NCI-H146 treated with DMSO at 0.1 percent for 48 hours (cell line): ENCODE measurements at regions not wholly inside any gene's neighbourhood (a gene's known extent, or its start where the extent isn't known, plus 50 kb on each side); places are given as distances from the start of the nearest gene placed in this dataset.

Source experiments
- DNase-seq: peaks from one replicate; lab custom pipeline; 2025; ENCODE audit not compliant: unreplicated experiment; lab: John Stamatoyannopoulos, UW

DNA sequence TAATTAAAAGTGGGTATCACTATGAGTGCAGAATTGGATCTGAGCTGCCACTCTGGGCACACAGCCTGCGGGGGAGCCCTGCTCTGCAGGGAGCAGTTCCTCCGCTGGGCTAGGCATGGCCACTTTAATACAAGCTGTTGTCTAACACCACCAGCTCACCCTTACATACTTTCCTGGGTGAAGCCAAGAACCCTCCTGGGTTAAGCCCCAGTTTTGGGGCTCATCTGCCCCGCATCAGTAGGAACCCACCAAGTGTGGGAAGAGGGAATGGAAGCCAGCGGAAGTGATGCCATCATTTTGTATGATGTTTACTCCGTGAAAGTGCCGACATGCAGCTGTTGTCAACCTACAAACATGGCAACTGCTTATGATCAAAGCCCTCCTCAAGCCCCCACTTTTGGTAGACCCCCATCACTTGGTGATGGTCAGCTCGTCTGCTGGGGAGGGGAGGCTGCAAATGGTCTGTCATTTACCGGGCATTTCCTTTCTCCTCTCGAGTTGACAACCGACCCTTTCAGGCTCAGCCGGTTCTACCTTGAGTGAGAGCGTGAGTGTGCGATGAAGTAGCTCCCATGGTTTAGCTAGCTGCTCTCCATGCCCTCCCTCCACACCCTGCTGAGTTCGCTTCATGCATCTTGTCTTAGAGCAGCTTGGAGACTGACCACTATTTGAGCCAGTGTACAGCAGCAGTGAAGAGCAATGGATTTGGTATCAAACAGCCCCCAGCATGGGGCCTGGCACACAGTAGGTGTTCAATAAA lies 95.3 kb upstream of the IER5L start:
- DNase-seq: no peak

DNA sequence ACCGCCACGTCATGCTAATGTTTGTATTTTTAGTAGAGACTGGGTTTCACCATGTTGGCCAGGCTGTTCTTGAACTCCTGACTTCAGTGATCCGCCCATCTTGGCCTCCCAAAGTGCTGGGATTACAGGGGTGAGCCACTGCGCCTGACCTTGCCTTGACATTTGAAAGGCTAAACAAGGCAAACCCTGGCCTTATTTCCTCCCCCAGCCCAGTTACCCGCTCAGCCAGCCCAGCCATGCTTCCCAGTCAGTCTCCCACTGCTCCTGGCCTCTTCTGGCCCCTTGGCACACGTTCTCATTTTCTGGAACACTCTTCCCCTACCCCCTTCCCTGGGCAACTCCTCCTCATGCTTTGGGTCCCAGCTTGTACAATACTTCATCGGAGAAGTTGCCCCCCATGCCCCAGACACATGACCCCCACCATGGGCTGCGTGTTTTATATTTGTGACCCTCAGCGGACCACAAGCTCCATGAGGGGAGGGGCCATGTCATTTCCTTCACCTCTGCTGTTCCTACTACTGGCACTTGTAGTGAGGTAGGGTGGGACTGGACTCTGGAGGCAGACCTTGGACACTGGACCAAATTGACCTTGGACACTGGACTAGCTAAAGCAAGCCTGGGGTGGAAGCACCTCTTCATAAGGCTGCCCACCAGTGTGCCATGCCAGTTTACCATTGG lies 94.4 kb upstream of the IER5L start:
- DNase-seq: no peak

DNA sequence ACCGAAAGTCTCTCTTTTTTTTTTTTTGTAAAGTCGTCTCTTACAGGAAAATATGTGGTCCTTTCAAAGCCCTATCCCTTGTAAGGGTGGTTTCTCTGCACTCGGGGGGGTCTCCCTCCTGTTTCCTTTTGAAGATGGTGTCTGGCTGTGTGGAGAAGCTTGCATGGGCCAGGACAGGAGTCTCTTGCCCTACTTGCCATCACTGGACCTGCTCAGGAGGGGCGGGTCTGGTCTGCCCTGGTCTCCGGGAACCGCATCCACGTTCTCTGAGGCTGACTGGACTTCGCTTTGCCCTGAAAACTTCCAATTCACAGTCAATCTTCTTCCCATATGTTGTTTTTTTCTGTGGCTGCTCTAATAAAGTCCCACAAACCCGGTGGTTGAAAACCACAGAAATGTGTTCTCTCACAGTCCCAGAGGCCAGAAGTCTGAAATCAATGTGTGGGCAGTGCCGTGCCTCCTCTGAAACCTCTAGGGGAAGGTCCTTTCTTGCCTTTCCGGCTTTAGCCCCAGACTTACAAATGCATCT lies 92.9 kb upstream of the IER5L start:
- no peak for DNase-seq

DNA sequence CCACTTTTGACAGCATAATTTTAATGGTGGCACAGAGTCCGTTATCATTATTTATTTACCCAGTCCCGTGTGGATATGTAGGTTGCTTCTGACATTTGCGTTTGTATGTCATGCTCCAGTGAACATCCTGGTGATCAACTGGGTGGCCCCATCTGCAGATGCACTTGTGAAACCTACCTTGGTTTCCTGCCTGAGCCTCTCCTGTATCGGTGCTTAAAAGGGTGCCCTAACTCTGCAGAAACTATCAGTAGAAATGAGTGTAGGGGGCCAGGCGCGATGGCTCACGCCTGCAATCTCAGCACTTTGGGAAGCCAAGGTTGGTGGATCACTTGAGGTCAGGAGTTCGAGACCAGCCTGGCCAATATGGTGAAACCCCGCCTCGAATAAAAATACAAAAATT lies 92.1 kb upstream of the IER5L start:
- no peak for DNase-seq

DNA sequence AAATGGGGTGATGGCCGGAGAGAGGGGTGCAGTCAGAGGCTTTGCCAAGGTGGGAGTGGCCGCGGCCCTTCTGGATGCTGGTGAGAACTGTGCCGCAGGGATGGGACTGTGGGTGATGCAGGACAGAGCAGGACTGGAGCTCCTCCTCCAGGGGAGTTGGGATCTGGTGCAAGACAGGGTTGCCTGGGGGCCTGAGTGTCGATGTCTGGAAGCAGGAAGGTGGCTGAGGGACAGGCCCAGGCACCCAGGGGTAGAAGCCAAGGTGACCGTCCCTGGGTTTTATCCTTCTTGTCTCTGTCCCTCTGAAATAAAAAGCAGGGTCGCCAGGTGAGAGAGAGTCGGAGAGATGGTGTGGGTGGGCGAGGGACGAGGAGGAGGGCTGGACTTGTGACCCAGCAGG lies 89.1 kb upstream of the IER5L start:
- no peak for DNase-seq

DNA sequence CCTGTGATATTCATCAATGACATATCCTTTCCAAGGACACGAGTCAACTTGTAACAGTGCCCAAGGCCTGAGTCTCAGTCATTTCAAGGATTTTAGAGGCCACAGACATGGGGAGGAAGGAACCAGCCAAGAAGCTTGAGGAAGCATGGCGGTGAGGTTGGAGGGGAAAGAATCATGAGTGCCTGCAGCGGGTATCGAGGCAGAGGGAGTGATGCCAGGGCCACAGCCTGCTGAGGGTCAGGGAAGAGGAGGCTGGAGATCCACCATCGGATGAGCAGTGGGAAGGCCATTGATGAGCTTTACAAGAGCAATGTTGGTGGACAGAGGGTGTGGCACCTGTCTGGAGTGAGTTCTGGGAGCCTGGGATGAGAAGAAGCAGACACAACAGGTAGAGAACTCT lies 88.5 kb upstream of the IER5L start:
- no peak for DNase-seq

DNA sequence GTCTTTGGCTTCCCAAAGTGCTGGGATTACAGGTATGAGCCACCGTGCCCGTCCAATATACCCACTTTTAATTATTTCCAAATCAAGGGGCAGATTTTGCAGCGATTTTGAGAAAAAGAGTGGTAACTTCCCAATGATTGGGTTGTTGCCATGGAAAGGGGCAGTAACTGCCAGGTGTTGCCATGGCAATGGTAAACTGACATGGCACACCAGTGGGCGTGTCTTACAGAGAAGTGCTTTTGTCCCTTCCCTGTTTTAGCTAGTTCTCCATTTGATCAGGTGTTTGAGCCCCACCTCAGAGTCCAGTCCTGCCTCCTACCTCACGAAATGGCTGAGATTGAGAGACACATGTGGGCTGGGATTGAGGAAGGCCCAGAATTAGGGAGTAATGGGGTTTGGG lies 86.3 kb upstream of the IER5L start:
- DNase-seq: no peak

DNA sequence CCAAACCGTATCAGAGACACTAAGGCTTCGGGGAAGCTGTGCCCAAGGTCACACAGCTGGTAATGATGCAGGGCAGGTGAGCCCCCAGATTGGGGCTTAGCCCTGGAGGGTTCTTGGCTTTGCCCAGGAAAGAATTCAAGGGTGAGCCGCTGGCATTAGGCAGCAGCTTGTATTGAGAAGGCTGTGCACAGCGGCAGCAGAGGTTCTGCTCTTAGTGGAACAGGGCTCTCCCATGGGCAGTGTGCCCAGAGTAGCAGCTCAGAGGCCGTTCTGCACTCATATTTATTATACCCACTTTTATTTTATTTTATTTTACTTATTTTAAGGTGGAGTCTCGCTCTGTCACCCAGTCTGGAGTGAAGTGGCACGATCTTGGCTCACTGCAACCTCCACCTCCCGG lies 85.8 kb upstream of the IER5L start:
- no peak for DNase-seq

DNA sequence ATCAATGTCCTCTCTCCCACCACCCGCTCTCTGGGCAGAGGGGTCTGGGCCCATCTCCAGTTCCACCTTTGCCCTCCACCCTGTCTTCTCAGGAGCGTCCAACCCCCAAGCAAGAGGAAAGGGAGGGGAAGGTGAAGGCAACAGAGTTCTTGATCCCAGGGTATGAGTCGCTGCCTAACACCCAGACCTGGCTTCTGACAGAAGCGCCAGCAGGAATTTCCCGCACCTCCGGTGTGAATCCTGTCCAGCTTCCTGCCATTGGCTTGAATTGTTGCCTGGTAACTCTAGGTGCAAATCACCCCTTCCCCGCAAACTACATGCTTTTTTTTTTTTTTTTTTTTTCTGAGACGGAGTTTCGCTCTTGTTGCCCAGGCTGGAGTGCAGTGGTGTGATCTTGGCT lies 84.2 kb upstream of the IER5L start:
- no peak for DNase-seq

DNA sequence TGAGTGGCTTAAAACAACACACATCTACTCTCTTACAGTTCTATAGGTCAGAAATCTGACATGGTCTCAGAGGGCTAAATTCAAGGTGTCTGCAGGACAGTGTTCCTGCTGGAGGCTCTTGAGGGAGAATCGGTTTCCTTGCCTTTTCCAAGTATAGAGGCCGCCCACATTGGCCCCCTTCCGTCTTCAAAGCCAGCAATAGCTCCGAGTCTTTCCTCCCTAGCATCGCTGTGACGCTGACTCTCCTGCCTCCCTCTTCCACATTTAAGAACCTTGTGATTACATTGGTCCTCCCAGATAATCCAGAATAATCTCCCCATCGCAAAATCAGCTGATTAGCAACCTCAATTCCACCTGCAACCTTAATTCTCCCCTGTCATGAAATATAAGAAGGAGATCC lies 81.3 kb upstream of the IER5L start:
- no peak for DNase-seq

DNA sequence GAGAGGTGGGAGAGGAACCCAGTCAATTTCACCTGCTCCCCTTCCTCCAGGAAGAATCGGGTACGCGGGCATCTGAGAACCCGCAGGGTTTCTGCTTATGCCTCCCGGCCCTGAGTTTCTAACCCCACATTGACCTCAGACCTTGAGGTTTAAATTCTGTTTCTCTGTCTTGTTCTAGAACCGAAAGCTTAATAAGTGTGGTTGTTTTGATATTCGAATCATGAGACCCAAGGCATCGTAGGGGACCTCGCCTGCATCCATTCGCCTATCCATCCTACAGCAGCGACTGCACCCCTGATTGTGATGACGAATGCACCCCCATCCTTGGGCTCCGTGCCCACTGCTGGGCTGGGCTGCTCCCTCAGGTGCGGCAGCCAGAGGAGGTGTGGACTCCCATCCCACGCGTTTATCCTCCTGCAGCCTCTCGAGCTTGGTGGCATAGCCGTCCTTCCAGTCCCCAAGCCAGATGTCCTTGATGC lies 80.8 kb upstream of the IER5L start:
- DNase-seq: no peak

DNA sequence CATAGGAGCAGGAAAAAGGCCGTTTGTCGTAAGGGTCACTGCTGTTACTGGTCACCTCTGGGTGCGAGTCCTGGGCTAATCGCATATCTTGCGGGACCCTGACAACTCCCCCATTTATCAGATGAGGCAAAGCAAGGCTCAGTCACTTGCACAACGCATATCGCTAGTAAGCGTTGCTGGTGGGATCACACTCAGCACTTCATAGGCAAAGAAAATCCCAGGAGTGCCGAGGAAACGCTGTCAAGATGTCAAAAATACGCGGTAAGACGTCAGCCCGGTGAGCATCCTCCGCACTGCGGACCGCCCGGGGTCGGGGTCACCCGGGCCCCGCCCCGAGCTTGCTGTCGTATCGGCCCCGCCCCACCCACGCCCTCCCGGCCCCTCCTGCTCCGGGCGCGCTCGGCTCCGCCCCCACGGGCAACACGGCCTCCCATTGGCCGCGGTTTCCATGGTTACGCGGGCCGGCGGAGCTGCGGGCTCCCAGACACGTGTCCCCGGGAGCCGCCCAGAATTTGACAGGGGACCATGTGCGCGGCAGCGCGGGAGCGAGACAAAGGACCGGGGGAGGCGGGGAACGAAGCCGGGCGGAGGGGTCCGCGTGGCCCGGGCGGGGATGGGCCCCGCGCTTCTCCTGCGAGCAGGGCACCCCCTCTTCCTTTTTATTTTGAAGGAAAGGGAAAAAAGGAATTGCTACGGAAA lies 80.2 kb upstream of the IER5L start:
- no peak for DNase-seq

DNA sequence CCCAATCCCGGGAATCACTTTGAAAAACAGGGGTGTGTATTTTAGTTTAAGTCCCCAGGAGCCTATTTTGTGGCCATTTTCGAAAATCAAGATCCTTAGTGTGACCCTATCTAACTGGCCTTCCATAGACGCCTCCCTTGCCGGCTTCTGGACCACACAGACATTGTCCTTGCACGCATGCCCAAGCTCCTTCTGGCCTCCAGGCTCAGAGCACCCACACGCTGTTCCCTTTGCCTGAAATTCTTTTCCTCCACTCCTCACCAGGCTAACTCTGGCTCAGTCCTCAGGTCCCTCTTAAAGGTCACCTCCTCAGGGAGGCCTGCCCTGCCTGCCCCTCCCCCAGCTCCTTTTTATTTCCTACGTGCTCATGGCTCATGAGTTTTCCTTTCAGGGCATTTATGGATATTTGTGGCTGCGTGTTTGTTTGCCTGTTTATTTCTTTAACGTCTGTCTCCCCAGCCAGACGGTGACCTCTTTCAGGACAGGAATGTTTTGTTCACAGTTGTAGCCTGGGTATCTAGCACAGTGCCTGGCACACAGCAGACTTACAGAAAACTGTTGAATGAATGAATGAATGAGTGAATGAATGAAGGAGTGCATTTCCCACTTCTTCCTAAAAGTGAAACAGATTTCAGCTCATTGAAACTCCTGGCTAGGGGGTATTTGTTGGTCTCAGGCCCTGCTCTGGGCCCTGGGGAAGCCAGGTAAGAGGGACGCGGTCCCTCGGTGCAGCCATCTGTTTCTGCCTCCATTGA lies 79.1 kb upstream of the IER5L start:
- no peak for DNase-seq

DNA sequence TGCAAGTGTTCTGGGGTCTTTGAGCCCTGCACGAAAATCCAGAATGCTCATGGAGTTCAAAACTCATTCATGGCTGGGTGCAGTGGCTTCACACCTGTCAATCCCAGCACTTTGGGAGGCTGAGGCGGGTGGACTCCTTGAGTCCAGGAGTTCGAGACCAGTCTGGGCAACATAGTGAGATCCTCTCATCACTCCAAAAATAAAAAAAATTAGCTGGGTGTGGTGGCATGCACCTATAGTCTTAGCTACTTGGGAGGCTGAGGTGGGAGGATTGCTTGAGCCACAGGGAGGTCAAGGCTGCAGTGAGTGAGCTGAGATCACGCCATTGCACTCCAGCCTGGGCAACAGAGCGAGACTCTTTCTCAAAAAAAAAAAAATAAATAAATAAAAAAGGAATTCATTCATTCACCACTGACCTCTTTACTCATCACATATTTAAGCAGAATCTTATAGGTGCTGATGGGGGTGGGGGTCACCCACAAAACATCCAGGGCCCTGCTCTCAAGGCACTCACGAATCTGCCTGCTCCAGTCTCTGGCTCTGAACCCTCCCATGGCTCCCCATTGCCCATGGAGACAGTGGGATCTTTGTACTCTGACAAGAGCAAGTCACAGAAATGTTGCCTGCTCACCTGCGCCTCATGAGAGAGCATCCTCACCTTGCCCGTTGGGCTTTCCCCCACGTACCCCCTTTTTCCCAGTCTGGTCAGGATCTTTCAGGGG lies 76.7 kb upstream of the IER5L start:
- DNase-seq: no peak

DNA sequence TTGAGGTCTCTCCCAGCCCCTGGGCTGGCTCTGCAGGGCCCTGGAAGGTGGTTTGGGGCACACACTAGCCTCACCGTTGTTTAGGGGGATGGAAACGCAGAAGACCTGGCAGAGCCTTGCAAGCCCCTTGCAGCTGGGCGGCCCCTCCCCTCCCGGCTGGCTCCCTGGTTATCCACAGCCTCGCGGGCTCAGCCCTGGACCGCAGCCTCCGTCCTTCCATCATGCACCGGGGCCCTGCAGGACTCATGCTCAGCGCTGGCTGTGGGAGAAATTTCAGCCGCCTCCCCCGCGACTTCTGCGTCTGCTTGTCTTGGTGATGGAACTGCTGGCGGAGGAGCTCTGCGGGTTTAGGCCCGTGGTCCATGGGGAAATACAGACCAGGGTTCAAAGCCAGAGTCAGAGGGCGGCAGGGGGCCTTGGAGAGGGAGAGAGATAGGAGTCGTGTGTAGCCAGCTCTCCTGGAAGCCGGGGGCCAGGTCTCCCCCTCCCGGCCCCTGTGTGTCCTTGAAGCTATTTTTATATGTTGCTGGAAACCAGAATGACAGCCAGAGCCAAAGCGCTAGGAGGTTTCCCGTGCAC lies 75.8 kb upstream of the IER5L start:
- DNase-seq: no peak

DNA sequence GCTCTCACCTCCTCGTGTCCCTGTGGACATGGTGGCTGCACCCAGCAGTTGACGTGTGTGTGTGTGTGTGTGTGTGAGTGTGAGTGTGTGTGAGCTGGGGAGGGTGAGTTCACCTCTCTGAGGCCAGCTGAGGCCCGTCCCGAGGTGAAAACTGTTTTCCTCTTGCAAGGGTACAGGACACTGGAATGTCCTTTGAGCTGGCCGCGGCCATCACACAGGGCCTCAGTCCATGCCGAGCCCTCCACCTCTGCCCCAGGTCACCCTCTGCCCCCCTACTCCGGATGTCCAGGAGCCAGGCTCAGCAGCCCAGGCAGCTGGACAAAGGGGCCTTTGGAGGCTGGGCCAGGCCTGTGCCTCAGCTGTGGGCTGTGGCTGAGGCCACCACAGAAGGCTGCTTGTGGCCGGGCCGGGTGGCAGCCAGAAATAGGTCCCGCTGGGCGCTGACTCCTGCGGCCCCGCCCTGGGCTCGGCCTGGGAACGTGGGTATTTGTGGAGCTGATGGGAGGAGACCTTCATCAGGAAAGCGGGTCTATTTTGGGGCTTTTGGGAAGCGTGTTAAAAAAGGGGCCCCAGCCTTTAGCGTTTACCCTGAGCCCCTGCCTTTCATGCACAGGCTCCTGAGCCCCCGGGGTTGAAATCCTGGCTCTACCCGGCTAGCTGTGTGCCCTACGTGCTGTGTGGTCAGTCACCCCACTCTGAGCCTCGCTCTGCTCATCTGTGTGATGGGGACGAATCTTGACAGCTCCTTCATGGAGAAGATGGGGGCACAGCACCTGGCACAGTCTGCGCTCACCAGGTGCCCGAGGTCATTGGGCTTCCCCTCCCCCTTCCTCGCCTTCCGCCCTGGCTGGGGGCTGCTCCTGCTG lies 75.1 kb upstream of the IER5L start:
- DNase-seq: no peak

DNA sequence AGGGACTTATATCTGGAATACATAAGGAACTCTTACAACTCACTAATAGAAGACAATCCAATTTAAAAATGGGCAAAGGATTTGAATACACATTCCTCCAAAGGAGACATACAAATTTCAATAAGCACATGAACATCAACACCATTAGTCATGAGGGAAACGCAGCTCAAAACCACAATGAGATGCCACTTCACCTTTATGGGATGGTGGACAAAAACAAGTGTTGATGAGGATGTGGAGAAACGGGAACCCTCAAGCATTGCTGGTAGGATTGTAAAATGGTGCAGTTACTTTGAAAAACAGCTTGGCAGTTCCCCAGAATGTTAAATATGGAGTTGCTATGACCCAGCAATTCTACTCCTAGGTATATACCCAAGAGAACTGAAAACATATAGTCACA lies 72.7 kb upstream of the IER5L start:
- DNase-seq: no peak

DNA sequence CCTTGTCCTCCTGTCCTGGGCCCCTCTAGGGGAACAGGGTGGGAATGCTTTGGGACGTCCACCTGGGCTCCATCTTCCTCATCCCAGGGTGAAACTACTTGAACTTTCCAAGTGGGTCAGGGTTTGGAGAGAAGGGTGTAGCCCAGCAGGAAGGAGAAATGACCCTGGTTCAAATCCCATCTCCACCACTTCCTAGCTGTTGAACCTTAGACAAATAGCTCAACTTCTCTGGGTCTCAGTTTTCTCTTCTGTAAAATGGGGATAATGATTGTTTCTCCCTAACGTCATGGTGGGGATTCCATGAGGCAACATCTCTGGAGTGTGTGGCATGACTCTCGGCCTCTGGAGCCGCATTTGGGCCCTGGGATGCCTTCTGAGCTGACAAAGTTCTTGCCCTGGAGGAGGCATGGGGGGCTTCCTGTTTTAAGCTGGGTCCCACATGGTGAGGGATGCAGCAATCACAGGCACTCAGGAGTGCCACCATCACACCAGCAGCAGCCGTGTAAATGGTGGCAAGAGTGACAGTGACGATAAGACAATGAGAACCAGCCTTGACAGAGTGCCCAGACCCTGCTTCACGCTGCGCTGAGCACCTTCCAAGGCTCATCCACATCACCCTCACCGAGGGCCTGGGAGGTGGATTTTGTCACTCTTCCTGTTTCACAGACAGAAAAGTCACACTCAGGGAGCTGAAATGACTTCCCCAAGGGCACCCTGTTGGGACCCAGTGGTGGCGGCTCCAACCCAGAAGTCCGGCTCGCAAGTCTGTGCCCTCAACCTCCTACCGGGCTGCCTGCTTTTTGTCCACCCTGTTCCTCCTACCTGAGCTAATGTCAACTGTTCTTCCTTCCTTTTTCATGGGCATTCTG lies 69.5 kb upstream of the IER5L start:
- DNase-seq: no peak
